Body of pancreas (tissue), 4 donors: ENCODE measurements at regions not wholly inside any gene's neighbourhood (a gene's known extent, or its start where the extent isn't known, plus 50 kb on each side); places are given as distances from the start of the nearest gene placed in this dataset.

Source experiments
- ATAC-seq: fragments of 150-250 bp; one replicate; pipeline ENCODE4 v1.9.1; 2016
- DNase-seq, 4 donors: peaks; one replicate each; pipeline ENCODE4 v3.0.0-alpha.2; 2019
- H3K27ac ChIP-seq, 4 donors: fragments of 200-600 bp; sonication (generic); 1 replicate in 3 of 4; 2 replicates in 1 of 4; pipeline versions ENCODE4 v1.5.1 to v1.6.1; 2016 to 2019; ENCODE audit warnings: mild to moderate bottlenecking in 1 of 4, mixed read lengths in 1 of 4, moderate library complexity in 1 of 4
- H3K27me3 ChIP-seq, 2 donors: fragments of 200-600 bp; sonication (generic); one replicate each; pipeline ENCODE4 v1.6.0; 2016; ENCODE audit warnings: mild to moderate bottlenecking in 1 of 2
- H3K36me3 ChIP-seq, 2 donors: fragments of 200-600 bp; sonication (generic); replicated peaks in 1 of 2; 2 replicates each; pipeline ENCODE4 v1.5.1; 2016; ENCODE audit warnings: low read depth in 2 of 2; ENCODE audit not compliant: insufficient read depth in 1 of 2
- H3K4me1 ChIP-seq: fragments of 200-600 bp; sonication (generic); one replicate; pipeline ENCODE4 v1.6.0; 2016
- H3K4me3 ChIP-seq, 2 donors: fragments of 200-600 bp; sonication (generic); 1 replicate in 1 of 2; 2 replicates in 1 of 2; pipeline ENCODE4 v1.5.1; 2016 to 2019
- H3K9me3 ChIP-seq, 3 donors: fragments of 200-600 bp; sonication (generic); 1 replicate in 2 of 3; 2 replicates in 1 of 3; pipeline ENCODE4 v1.5.1; 2016
- POLR2A ChIP-seq, 3 donors: fragments of 450-650 bp; IDR thresholded peaks; one replicate each; pipeline ENCODE4 v1.6.1; 2016; ENCODE audit warnings: antibody characterized with exemption in 3 of 3, mild to moderate bottlenecking in 2 of 3
- WGBS, 2 donors: methylation state at CpG; one replicate each; pipeline ENCODE4 v1.1.5; 2017; 5-methylcytosine and 5-hydroxymethylcytosine counted together
- intact Hi-C: fragments of 100-400 bp; cut with DNase I; formaldehyde crosslinking; loops from one replicate; pipeline ENCODE4 v1.15.1; 2023
- TF ChIP-seq, protein P1 (sequence below), 7 experiments: fragments of 450-650 bp in 4 of 7; fragments of 200-600 bp in 3 of 7; sonication (generic) in 3 of 7; IDR thresholded peaks; one replicate each; pipeline ENCODE4 v1.5.1; 2016 to 2019; ENCODE audit warnings: antibody characterized with exemption in 7 of 7

DNA sequence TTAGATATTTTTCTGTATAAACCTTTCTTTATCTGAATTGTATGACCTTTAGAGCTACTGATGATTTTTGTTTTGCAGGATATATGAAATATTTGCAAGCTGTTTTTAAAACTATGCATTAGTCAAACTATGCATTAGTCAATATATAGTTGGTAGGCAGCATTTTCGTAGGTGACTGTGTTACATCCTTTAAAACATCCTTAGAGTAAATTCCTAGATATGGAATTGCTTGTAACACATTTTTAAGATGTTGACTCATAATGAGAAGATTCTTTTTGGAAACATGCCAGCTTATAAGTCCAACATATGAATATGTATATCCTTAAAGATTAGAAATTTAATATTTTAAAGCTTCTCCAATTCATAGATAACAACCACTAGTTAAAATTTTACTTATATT lies 1768.5 kb downstream of the PCDH7 start:
- no peaks in the 10 kb centered on the region for H3K36me3 ChIP-seq
- TF ChIP-seq, protein P1, sequence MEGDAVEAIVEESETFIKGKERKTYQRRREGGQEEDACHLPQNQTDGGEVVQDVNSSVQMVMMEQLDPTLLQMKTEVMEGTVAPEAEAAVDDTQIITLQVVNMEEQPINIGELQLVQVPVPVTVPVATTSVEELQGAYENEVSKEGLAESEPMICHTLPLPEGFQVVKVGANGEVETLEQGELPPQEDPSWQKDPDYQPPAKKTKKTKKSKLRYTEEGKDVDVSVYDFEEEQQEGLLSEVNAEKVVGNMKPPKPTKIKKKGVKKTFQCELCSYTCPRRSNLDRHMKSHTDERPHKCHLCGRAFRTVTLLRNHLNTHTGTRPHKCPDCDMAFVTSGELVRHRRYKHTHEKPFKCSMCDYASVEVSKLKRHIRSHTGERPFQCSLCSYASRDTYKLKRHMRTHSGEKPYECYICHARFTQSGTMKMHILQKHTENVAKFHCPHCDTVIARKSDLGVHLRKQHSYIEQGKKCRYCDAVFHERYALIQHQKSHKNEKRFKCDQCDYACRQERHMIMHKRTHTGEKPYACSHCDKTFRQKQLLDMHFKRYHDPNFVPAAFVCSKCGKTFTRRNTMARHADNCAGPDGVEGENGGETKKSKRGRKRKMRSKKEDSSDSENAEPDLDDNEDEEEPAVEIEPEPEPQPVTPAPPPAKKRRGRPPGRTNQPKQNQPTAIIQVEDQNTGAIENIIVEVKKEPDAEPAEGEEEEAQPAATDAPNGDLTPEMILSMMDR (IDR thresholded peaks at IDR 0.05): no peak
- TF ChIP-seq POLR2A (IDR thresholded peaks at IDR 0.05): no peak
- DNase-seq: no peak
- H3K27me3 ChIP-seq: no peaks in the 10 kb centered on the region
- no peaks in the 10 kb centered on the region for H3K9me3 ChIP-seq
- no peaks in the 10 kb centered on the region for H3K4me1 ChIP-seq
- no peak overlapping the region for H3K27ac ChIP-seq
- H3K4me3 ChIP-seq: no peak overlapping the region
- ATAC-seq: no peak
- intact Hi-C loops: no loop called here
- 74 to 86% methylated on average over 1 of the region's 1 CpG for WGBS, 2 donors

DNA sequence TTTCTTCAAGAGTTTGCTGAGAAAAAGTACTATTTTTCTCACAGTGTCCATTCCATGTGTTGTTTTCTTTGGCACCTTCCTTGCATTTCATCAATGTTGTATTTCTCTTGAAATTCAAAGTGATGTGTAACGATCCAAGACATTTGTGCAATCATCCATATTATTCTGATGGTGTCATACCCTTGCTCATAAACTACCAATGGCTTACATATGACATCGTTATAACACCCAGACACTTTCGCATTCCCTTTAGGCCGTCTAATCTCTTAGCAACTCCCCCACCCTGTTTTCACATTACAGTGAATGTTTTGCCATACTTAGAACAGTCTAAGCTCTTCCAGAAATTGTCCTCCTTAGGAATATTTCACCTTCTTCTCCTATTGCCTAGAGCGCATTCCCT lies 1779.0 kb downstream of the PCDH7 start:
- no peak overlapping the region for H3K27ac ChIP-seq
- H3K4me3 ChIP-seq: no peak overlapping the region
- intact Hi-C loops: no loop called here
- TF ChIP-seq, protein P1 (IDR thresholded peaks at IDR 0.05): no peak
- TF ChIP-seq POLR2A (IDR thresholded peaks at IDR 0.05): no peak
- H3K27me3 ChIP-seq: no peaks in the 10 kb centered on the region
- WGBS, 2 donors: 62 to 75% methylated on average over 5 of the region's 5 CpGs
- no peaks in the 10 kb centered on the region for H3K4me1 ChIP-seq
- no peaks in the 10 kb centered on the region for H3K36me3 ChIP-seq
- no peaks in the 10 kb centered on the region for H3K9me3 ChIP-seq
- DNase-seq (no peak), ATAC-seq (no peak)

DNA sequence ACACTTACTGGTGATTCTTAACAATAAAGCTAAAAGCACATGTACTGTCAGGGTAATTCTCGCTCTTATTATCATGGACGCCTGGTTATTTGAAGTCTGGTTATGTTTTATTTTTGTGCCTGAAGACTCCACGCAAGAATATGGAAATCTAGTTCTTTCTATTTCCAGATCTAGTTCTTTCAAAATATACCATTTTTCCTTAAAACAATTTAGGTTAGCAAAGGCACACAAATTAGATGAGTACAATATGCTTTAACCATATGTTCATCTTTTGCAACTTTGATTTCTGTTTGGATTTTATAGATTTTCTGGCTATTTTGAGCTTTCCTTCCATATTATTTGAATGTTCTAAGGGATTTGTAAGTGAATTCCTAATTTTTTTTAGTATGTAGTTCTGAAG lies 1783.1 kb downstream of the PCDH7 start:
- no peak overlapping the region for H3K4me3 ChIP-seq
- TF ChIP-seq, protein P1 (IDR thresholded peaks at IDR 0.05): no peak
- no peak for TF ChIP-seq POLR2A (IDR thresholded peaks at IDR 0.05)
- intact Hi-C loops: no loop called here
- H3K27ac ChIP-seq: no peak overlapping the region
- no peak for DNase-seq
- no peaks in the 10 kb centered on the region for H3K27me3 ChIP-seq
- no peaks in the 10 kb centered on the region for H3K9me3 ChIP-seq
- 91 to 98% methylated on average over 3 of the region's 3 CpGs for WGBS, 2 donors
- H3K36me3 ChIP-seq: no peaks in the 10 kb centered on the region
- H3K4me1 ChIP-seq: no peaks in the 10 kb centered on the region
- ATAC-seq: no peak

DNA sequence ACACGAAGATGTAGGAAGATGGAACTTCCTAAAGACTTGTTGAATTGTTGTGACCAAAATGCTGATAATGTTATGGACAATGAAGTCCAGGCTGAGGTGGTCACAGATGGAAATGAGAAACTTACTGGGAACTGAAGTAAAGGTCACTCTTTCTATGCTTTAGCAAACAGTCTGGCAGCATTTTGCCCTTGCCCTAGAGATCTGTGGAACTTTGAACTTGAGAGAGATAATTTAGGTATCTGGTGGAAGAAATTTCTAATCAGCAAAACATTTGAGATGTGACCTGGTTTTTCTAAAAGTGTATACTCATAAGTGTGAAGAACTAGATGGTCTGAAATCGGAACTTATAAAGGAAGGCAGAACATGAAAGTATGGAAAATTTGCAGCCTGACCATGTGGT lies 1785.9 kb downstream of the PCDH7 start:
- TF ChIP-seq, protein P1 (IDR thresholded peaks at IDR 0.05): no peak
- TF ChIP-seq POLR2A (IDR thresholded peaks at IDR 0.05): no peak
- DNase-seq (no peak), ATAC-seq (no peak)
- Histone ChIP-seq H3K27ac (no peak overlapping the region), H3K4me3 (no peak overlapping the region), H3K4me1 (no peaks in the 10 kb centered on the region), H3K9me3 (no peaks in the 10 kb centered on the region), H3K36me3 (no peaks in the 10 kb centered on the region), H3K27me3 (no peaks in the 10 kb centered on the region)
- 63 to 69% methylated on average over 2 of the region's 2 CpGs for WGBS, 2 donors
- intact Hi-C loops: no loop called here

DNA sequence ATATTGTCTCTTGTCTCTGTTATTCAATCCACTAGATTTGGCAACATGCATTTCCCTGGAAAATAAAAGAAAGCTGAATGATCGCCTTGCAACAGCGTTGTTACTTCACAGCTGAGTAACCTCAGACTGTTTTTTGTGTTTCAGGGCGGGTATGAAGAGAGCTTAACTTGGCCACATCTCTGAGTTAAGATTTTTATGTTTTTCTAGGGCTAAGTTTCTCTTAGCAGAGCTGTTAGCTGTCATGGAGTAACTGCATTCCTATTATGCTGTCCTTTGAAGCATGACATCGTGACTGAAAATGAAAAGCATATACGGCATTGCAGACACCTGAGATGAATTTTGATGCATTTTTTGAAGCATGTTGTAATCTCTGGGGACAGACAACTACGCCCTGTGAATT lies 1798.9 kb downstream of the PCDH7 start:
- Histone ChIP-seq H3K27me3 (no peaks in the 10 kb centered on the region), H3K4me3 (no peak overlapping the region), H3K4me1 (no peaks in the 10 kb centered on the region), H3K9me3 (no peaks in the 10 kb centered on the region), H3K36me3 (no peaks in the 10 kb centered on the region), H3K27ac (no peak overlapping the region)
- intact Hi-C loops: no loop called here
- ATAC-seq: no peak
- TF ChIP-seq, protein P1 (IDR thresholded peaks at IDR 0.05): no peak
- TF ChIP-seq POLR2A (IDR thresholded peaks at IDR 0.05): no peak
- WGBS, 2 donors: 52 to 61% methylated on average over 6 of the region's 6 CpGs
- DNase-seq: no peak
